OCI-LY7 (cell line): ENCODE measurements at regions not wholly inside any gene's neighbourhood (a gene's known extent, or its start where the extent isn't known, plus 50 kb on each side); places are given as distances from the start of the nearest gene placed in this dataset.

Experiments
- CTCF ChIP-seq: fragments of 200-600 bp; sonication (generic); conservative IDR thresholded peaks from 2 replicates; pipeline ENCODE4 v1.5.1; 2014; ENCODE audit warnings: mild to moderate bottlenecking, antibody characterized with exemption, low read length, moderate library complexity, mixed read lengths
- EZH2phosphoT487 ChIP-seq: fragments of 200-600 bp; sonication (generic); IDR thresholded peaks from 2 replicates; pipeline ENCODE4 v1.6.1; 2018; ENCODE audit warnings: low read depth, borderline replicate concordance, mild to moderate bottlenecking, mixed run types, antibody characterized with exemption, low read length, moderate library complexity, mixed read lengths

DNA sequence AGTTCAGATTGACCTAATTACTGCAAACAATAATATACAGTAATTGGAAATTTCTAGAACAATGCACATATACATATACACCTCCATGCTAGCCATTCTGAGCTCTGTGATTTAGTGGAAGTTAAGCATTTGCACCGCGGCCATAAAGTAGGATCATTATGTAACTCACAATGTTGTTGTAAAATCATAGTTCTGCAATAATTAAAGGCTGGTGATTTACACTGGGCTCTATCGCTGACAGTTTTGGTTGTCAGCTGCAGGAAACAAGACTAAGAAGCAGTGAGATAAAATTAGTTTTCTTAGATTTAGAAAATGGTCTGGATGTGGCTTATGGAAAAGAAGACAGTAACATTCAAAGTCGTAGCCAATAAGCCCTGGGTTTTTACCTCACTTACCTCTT is 776.3 kb downstream of the TMEM121 start:
- TF ChIP-seq CTCF (no peak), EZH2phosphoT487 (no peak)
